Testis (tissue), 2 donors: ENCODE measurements at regions not wholly inside any gene's neighbourhood (a gene's known extent, or its start where the extent isn't known, plus 50 kb on each side); places are given as distances from the start of the nearest gene placed in this dataset.

ENCODE experiments used
- CTCF ChIP-seq, 3 experiments: fragments of 450-650 bp in 2 of 3; fragments of 200-600 bp in 1 of 3; sonication (generic) in 1 of 3; IDR thresholded peaks; one replicate each; pipeline ENCODE4 v1.5.1; 2016 to 2019; ENCODE audit warnings: antibody characterized with exemption in 3 of 3, mild to moderate bottlenecking in 2 of 3, moderate library complexity in 1 of 3
- POLR2A ChIP-seq: fragments of 450-650 bp; IDR thresholded peaks from one replicate; pipeline ENCODE4 v1.6.1; 2017; ENCODE audit warnings: antibody characterized with exemption, mild to moderate bottlenecking, moderate library complexity

GRCh38 chr11:93936460-93936859 lies 84.7 kb upstream of the HEPHL1 start:
- TF ChIP-seq CTCF (IDR thresholded peaks at IDR 0.05) (no peak), POLR2A (no peak)
